Testis (tissue), 2 donors: ENCODE measurements at regions not wholly inside any gene's neighbourhood (a gene's known extent, or its start where the extent isn't known, plus 50 kb on each side); places are given as distances from the start of the nearest gene placed in this dataset.

Experiments used
- DNase-seq: peaks from one replicate; pipeline ENCODE4 v3.0.0-alpha.2; 2019
- H3K27ac ChIP-seq, 2 donors: fragments of 200-600 bp; sonication (generic); one replicate each; pipeline ENCODE4 v1.5.1; 2019
- H3K27me3 ChIP-seq: fragments of 200-600 bp; sonication (generic); one replicate; pipeline ENCODE4 v1.5.1; 2019
- H3K36me3 ChIP-seq: fragments of 200-600 bp; sonication (generic); one replicate; pipeline ENCODE4 v1.5.1; 2017; ENCODE audit warnings: low read depth; ENCODE audit errors: missing control alignments
- H3K4me1 ChIP-seq: fragments of 200-600 bp; sonication (generic); one replicate; pipeline ENCODE4 v1.5.1; 2019
- H3K4me3 ChIP-seq, 2 donors: fragments of 200-600 bp; sonication (generic); one replicate each; pipeline ENCODE4 v1.5.1; 2017 to 2019
- H3K9me3 ChIP-seq: fragments of 200-600 bp; sonication (generic); one replicate; pipeline ENCODE4 v1.5.1; 2017
- CTCF ChIP-seq, 3 experiments: fragments of 450-650 bp in 2 of 3; fragments of 200-600 bp in 1 of 3; sonication (generic) in 1 of 3; IDR thresholded peaks; one replicate each; pipeline ENCODE4 v1.5.1; 2016 to 2019; ENCODE audit warnings: antibody characterized with exemption in 3 of 3, mild to moderate bottlenecking in 2 of 3, moderate library complexity in 1 of 3
- POLR2A ChIP-seq: fragments of 450-650 bp; IDR thresholded peaks from one replicate; pipeline ENCODE4 v1.6.1; 2017; ENCODE audit warnings: antibody characterized with exemption, mild to moderate bottlenecking, moderate library complexity
- WGBS, 2 donors: methylation state at CpG; one replicate each; pipeline ENCODE4 v1.1.5; 2018; 5-methylcytosine and 5-hydroxymethylcytosine counted together
- intact Hi-C: fragments of 100-400 bp; cut with DNase I; formaldehyde crosslinking; loops from one replicate; pipeline ENCODE4 v1.15.1; 2023; ENCODE audit warnings: low total_unique reads

- TF ChIP-seq CTCF (IDR thresholded peaks at IDR 0.05): no peak
- TF ChIP-seq POLR2A: no peak
- Histone ChIP-seq H3K36me3 (no peaks in the 10 kb centered on the region), H3K4me3 (no peak overlapping the region), H3K27ac (no peak overlapping the region), H3K4me1 (no peaks in the 10 kb centered on the region), H3K9me3 (no peaks in the 10 kb centered on the region), H3K27me3 (no peaks in the 10 kb centered on the region)
- no peak for DNase-seq
- 74 to 78% methylated on average over 10 to 11 of the region's 11 CpGs for WGBS, 2 donors
- intact Hi-C loops: no loop called here
Observed at GRCh38 chr17:79484600-79485418, 126.0 kb downstream of the RBFOX3 start.

- Histone ChIP-seq H3K36me3 (no peaks in the 10 kb centered on the region), H3K4me3 (no peak overlapping the region), H3K27me3 (no peaks in the 10 kb centered on the region), H3K27ac (no peak overlapping the region), H3K9me3 (no peaks in the 10 kb centered on the region), H3K4me1 (no peaks in the 10 kb centered on the region)
- 50 to 68% methylated on average over 5 of the region's 5 CpGs for WGBS, 2 donors
- TF ChIP-seq POLR2A (no peak), CTCF (IDR thresholded peaks at IDR 0.05) (no peak)
- intact Hi-C loops: no loop called here
- DNase-seq: no peak
Observed at GRCh38 chr17:79483842-79484241, 127.0 kb downstream of the RBFOX3 start.

- no peaks in the 10 kb centered on the region for H3K36me3 ChIP-seq
- 56 to 65% methylated on average over 16 of the region's 17 CpGs for WGBS, 2 donors
- H3K27me3 ChIP-seq: no peaks in the 10 kb centered on the region
- no peak overlapping the region for H3K4me3 ChIP-seq
- TF ChIP-seq POLR2A: no peak
- TF ChIP-seq CTCF (IDR thresholded peaks at IDR 0.05): no peak
- no peak overlapping the region for H3K27ac ChIP-seq
- intact Hi-C loops: no loop called here
- no peaks in the 10 kb centered on the region for H3K9me3 ChIP-seq
- DNase-seq: no peak
- H3K4me1 ChIP-seq: no peaks in the 10 kb centered on the region
Observed at GRCh38 chr17:79482727-79483521, 127.9 kb downstream of the RBFOX3 start.

GRCh38 chr17:79479876-79480275 is 131.0 kb downstream of the RBFOX3 start:
- Histone ChIP-seq H3K36me3 (no peaks in the 10 kb centered on the region), H3K4me3 (no peak overlapping the region), H3K27me3 (no peaks in the 10 kb centered on the region), H3K4me1 (peaks cover 4% of the 10 kb centered on the region), H3K9me3 (no peaks in the 10 kb centered on the region), H3K27ac (no peak overlapping the region)
- TF ChIP-seq CTCF (IDR thresholded peaks at IDR 0.05) (no peak), POLR2A (no peak)
- intact Hi-C loops: no loop called here
- no peak for DNase-seq
- WGBS, 2 donors: 90 to 100% methylated on average over 1 to 10 of the region's 10 CpGs
